Head of caudate nucleus (tissue), 42 donors: ENCODE measurements at regions not wholly inside any gene's neighbourhood (a gene's known extent, or its start where the extent isn't known, plus 50 kb on each side); places are given as distances from the start of the nearest gene placed in this dataset.
A peak's percentile ranks its signal among the peaks of the same experiment; 100 is the strongest.
"Not testable (repeated sequence)": the region's sequence is repeated elsewhere in the genome, so short reads cannot be mapped to it uniquely, and the experiment has no call there.

ENCODE experiments used
- DNase-seq, 42 donors: peaks; one replicate each; pipeline versions ENCODE4 v3.0.0 to v3.0.0-alpha.2; 2020 to 2021; ENCODE audit warnings: mixed read lengths in 7 of 42
- intact Hi-C: fragments of 100-400 bp; cut with DNase I; formaldehyde crosslinking; loops from one replicate; pipeline ENCODE4 v1.15.0; 2022

GRCh38 chr14:99012703-99013102 is 259.3 kb downstream of the BCL11B start:
- intact Hi-C loops = no loop called here
- DNase-seq = peak in 21 of 42 donors; percentile 12 to 52 (median 33)

DNA sequence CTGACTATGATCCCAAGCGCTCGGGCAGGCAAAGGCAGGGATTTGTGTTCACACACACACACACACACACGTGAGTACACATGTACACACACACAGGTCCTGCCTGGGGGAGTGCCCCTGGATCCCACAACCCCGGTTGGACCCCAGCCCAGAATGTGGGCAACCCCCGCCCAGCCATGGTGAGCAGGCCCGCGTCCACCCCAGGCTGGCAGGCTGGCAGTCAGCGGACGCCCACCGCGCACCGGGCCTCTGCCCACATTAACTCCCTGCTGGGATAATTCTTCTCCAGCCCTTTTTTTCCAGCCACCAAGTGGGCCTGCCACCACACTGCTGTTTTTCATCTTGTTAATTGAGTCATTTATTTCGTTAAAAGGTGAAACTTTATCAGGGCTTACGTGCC is 256.2 kb downstream of the BCL11B start:
- intact Hi-C loops = no loop called here
- no peak for DNase-seq

GRCh38 chr14:99023371-99023770 is 248.6 kb downstream of the BCL11B start:
- intact Hi-C loops = no loop called here
- DNase-seq = no peak

- DNase-seq = peak in 20 of 42 donors; percentile 15 to 79 (median 32)
- intact Hi-C loops = no loop called here
Measured at GRCh38 chr14:99024926-99025325, 247.1 kb downstream of the BCL11B start.

DNA sequence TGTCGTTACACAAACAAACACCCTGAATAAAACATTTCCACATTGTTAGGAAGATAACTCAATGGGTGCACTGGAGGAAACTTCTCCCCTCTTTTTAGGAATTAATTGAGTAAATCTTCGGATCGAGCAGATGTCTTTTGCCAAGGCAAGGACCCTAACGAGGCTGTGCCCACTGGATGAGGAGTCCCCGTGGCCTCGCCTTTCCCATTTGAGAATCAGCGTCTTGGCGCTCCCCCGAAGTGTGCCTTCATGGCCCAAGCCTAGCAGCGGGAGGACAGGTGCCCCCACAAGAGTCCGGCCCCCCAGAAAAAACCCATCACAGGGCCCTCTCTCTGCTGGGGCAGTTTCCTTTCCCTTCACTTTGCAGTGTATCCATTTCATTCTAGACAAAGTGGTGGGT is 246.6 kb downstream of the BCL11B start:
- no peak for DNase-seq
- intact Hi-C loops = no loop called here

- intact Hi-C loops = no loop called here
- DNase-seq = no peak
Measured at GRCh38 chr14:99026471-99026870, 245.5 kb downstream of the BCL11B start.

GRCh38 chr14:99028041-99028440 is 244.0 kb downstream of the BCL11B start:
- intact Hi-C loops = no loop called here
- DNase-seq = no peak

GRCh38 chr14:99028521-99028920 is 243.5 kb downstream of the BCL11B start:
- intact Hi-C loops = no loop called here
- no peak for DNase-seq

DNA sequence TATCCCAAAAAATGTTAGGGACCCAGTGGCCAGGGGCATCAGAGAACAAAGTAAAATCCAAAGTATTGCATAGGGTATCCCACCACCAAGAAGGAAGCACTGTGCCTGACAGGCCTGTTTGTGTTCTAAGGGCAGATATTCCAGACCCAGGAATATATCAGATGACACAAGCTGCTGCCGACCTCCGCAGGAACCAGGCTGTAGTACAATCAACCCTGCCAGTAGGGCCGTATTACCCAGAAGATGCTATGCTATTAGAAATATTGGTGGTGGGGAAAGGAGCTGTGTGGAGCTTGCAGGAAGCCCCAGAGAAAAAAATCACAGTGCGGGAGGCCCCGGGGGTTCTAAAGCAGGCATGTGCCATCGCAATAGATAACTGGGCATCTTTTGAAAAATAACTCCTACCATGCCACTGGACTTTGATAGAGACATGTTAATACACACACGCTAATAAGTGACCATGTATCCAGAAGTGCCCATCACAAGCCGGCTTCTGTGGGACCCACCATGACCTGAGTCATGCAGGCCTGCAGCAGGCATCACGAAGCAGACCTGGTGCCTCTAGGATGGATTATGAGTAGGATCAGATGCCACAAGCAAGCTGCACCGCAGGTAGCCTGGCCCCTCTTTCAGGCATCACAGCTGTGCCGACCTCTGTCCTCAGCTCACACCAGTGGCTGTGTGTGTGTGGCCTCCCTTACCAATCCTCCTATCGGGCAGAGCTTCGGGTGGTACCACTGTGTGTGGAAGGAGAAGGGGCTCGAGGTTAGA is 242.7 kb downstream of the BCL11B start:
- DNase-seq = no peak
- intact Hi-C loops = no loop called here

DNA sequence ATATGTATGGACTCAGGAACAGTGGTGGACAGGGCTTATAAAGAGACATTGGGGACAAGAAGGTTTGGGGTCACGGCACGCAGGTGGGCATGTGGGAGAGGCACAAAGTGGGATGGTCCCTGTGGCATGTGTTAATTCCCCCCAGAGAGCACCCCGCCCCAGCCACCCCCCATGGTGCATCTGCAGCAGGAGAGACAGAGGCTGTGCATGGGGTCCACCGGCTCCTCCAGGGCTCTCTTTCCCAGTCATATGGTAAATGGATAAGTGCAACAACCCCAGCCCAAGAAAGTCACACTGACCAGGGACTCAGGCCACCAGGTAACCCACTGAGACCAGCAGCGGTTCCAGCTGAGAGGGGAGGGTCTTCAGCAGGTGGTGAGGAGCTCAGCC is 242.1 kb downstream of the BCL11B start:
- DNase-seq = no peak
- intact Hi-C loops = no loop called here

DNA sequence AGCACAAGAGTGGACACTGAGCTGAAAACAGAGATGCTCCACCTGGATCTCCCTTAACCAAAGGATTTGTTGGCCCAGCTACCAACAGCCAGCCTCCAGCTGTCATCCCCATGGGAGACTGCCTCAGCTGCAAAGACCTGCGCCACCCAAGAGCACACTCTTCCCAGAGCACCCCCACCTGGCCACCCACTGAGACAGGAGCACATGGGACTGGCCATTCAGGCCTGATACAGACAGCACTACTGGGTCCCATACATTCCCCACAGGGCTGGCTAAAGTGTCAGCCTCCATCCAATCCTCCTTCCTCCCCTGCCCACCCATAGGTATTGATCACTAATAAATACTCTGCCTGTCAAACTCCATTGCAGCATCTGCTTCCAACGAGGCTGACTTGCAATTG is 241.5 kb downstream of the BCL11B start:
- intact Hi-C loops = no loop called here
- no peak for DNase-seq

DNA sequence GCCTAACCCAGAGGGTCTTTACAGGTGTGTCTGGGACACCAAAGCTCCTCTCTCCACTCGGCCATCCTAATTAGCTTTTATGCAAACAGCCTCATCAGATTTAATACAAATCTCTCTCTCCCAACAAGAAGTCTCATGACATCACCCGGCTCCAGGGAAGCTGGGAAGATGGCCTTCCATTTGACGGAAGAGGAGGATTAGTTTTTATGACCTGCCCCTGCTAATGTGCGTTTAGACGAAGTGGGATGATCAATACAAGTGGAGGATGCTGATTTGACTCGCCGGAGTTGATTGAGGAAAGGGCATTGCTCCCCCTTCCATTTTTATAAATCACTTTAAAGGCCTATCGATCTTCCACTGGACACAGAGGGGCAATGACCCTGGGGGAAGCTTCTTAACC is 239.2 kb downstream of the BCL11B start:
- intact Hi-C loops = no loop called here
- DNase-seq = no peak

DNA sequence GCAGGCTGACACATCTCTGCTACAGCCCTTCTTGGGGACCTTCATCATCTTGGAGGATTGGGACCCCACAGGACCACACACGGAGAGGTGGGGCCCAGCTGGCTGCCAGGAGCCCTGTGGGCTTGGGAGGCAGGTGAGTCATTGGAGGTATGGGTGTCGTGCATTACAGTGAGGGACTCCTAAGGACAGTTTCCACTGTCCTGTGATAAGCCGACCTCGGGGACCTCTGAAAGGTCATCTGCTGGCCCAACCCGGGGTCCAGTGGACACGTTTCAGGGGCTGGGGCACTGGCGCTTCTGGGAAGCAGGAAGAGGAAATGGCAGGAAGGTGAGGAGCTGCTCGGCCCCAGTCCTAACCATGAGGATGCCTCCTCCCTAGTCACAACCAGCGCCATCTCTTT is 238.0 kb downstream of the BCL11B start:
- no peak for DNase-seq
- intact Hi-C loops = no loop called here

- peak in 1 of 42 donors; percentile 29 for DNase-seq
- intact Hi-C loops = no loop called here
Measured at GRCh38 chr14:99034711-99035171, 237.3 kb downstream of the BCL11B start.

GRCh38 chr14:99035268-99035667 is 236.7 kb downstream of the BCL11B start:
- DNase-seq = peak in 11 of 42 donors; percentile 24 to 50 (median 36)
- intact Hi-C loops = no loop called here

DNA sequence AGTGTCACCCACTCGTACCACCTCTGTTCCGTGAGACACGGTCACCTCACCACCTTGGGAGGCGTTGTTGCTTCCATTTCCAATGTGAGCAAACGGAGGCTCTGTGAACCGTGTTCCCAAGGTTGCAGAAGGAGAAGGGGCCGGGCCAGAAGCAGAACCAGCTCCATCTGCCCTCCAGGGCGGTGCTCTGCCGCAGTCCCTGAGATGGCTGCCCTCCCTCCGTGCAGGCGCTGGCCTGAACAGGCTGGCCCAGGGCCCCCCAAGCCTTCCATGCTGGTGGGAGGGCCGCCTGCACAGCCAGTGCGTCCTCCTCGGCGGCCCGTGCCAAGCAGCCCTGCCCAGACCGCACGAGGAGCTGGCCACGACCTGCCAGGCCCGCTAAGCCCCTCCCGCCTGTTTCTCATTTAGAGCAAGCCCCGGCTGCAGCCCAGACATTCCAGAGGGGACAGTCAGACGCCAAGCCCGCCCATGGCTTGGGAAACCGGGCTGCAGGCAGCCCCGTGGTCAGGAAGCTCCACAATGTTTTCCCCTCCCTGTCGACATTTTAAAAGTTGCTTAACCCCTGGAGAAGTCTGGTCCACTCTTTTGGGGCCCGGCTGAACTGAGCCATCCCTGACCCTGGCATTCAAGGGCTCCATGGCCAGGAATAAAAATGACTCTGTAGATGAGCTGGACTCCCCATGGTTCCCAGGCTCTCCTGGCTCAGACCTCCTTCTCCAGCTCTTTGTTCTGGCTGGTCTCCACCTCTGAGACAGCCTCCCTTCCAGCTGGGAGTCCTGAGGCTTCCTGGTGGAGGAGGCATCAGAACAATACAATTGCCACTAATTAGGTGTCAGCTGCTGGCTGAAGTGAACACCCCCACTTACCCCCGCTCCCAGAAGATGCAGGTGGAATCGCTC is 236.0 kb downstream of the BCL11B start:
- peak in 30 of 42 donors; percentile 14 to 82 (median 46) for DNase-seq
- intact Hi-C loops = no loop called here

- peak in 11 of 42 donors; percentile 16 to 46 (median 29) for DNase-seq
- intact Hi-C loops = no loop called here
Measured at GRCh38 chr14:99036611-99037293, 235.2 kb downstream of the BCL11B start.

DNA sequence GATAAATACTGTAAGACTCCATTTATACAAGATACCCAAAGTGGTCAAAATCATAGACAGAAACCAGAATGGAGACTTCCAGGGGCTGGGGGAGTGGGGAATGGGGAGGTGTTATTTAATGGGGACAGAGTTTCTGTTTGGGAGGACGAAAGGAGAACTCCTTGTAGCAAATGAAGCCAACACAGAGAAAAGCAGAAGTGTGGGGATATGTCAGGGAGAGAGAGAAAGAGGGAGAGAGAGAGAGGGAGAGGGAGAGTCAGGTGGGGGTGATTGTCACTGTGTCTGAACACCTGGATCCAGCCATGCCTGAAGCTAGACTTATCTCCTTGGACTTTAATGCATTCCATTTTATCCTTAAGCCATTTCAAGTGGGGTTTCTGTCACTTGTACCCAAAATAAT is 234.7 kb downstream of the BCL11B start:
- intact Hi-C loops = not testable (repeated sequence)
- peak in 1 of 42 donors; percentile 19 for DNase-seq

DNA sequence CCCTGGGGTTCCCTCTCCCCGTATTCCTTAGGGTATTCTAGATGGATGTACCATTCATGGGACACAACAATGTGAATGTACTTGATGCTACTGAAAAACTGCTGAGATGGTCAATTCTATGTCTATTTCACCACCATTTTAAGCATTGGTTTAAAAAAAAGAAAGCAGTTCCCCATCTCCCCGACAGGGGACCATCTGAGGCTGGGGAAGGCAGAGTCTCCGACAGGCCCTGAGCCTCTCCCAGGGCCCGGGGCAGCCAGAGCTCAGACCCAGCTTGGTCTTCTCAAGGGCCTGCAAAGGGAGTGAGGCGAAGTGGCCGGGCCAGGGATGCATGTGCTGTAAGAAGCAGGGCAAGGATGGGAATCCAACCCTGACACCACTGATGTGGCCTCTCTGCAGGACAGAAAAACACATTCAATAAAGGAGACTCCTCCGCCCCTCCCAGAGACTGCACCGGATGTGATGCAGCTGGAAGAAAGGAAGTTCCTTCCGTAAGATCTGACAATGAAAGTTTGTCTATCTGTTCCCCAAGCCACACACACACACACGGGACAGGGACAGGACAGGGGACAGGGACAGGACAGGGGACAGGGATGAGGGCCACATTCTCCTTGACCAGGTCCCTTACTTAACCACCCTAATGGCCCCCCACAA is 234.1 kb downstream of the BCL11B start:
- DNase-seq = peak in 1 of 42 donors; percentile 3
- intact Hi-C loops = no loop called here
